GM19395 (cell line): ENCODE measurements at regions not wholly inside any gene's neighbourhood (a gene's known extent, or its start where the extent isn't known, plus 50 kb on each side); places are given as distances from the start of the nearest gene placed in this dataset.

Experiments
- ATAC-seq: cut with Tn5 transposase; IDR thresholded peaks from one replicate; pipeline ENCODE4 v1.9.1; 2021; ENCODE audit warnings: mild to moderate bottlenecking, moderate library complexity; ENCODE audit not compliant: unreplicated experiment

GRCh38 chr18:78650926-78651325, 328.7 kb upstream of the SALL3 start:
- no peak for ATAC-seq

DNA sequence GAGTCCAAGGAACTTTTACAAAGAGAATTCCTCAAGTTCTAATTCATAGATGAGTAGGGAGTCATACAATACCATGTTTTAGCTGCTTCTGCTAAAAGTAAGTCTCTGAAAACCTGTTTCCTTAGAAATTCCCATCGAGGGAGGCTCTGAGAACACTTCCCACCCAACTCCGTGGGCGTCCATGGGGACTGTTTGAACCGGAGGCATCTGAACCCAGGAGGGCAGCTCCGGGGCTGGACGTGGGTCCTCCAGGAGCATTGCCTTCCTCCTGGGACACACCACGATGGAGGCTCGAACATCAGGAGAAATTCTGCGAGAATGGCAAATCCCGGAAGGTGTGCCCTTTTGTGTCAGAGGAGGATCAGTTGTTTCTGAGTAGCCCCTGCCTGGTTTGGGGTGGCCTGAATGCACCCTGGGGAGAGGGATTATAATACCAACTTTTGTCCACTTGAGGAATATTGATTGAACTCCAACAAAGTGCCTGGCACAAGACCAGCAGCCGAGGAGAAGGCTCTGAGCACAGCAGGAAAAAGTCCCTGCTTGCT, 327.5 kb upstream of the SALL3 start:
- no peak for ATAC-seq

GRCh38 chr18:78655921-78656320, 323.7 kb upstream of the SALL3 start:
- no peak for ATAC-seq

GRCh38 chr18:78656346-78656925, 323.2 kb upstream of the SALL3 start:
- ATAC-seq = no peak

GRCh38 chr18:78658531-78658930, 321.1 kb upstream of the SALL3 start:
- no peak for ATAC-seq

- ATAC-seq = no peak
Measured at GRCh38 chr18:78659057-78659456, 320.6 kb upstream of the SALL3 start.

- no peak for ATAC-seq
Measured at GRCh38 chr18:78659748-78660147, 319.9 kb upstream of the SALL3 start.

DNA sequence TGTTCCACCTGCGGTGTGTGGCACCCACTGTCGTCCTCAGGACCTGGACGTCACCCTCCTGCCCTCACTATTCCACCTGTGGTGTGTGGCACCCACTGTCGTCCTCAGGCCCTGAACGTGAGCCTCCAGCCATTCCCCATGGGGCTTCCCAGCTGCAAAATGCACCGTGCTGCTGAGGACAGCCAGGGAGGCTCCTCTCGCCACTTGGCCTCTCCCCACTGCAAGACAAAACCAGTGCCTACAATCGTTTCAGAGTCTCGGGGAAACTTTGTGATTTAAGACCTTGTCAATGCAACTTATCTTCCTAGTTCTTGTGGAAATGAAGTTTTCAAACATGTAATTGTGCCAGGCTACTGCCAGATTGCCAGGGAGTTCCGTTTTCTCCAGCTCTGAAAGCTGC, 319.3 kb upstream of the SALL3 start:
- no peak for ATAC-seq

DNA sequence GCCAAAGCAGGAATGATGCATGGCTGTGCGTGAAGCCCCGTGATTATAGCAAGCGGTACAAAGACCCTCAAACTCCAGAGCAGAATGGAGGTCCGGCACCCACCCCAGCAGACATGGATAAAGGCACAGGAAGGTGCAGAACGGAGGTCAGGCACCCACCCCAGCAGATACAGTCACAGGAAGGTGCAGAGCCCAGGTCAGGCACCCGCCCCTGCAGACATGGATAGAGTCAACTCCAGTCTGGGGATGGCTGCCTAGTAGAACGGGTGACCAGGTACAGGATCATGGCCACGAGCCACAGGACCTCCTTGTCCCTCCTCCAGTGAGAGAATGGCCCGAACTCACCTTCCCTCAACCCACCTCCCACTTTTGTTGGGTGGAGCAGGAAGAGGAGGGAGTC, 318.3 kb upstream of the SALL3 start:
- ATAC-seq = no peak

DNA sequence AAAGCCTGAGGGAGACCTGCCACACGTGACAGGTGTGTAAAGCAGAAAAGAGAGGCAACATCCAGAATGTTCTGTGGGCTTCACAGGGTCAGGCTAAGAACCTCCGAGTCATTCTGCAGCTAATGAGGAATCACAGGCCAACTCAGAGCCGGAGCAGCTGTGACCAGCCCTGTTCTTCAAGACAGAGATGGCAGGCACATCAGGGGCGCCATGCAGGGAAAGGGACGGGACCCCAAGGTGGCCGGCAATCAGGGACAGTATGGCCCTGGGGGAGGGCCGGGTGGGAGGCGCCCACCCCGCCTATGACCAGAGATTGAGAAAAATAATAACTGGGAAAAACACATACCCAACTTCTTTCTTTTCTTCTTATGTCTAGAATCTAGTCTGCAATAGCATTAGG, 316.7 kb upstream of the SALL3 start:
- no peak for ATAC-seq

DNA sequence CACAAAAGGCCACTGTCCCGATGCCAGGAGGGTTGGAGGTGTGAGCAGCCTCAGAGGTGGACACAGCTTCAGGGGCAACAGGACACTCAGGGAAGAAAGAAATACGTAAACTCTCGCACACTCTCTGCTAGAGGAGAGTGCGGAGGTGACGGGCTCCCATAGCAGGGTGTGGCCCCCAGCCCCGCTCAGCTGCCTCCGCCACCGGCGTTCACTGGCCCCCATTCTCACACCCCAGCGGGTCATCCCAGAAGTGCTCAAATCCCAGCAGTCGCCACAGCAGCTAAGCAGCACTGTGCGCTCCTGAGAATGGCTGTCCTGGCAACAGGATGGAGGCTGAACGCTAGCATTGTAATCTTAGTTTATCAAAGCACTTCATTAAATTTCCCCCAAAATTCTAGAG, 315.6 kb upstream of the SALL3 start:
- no peak for ATAC-seq

DNA sequence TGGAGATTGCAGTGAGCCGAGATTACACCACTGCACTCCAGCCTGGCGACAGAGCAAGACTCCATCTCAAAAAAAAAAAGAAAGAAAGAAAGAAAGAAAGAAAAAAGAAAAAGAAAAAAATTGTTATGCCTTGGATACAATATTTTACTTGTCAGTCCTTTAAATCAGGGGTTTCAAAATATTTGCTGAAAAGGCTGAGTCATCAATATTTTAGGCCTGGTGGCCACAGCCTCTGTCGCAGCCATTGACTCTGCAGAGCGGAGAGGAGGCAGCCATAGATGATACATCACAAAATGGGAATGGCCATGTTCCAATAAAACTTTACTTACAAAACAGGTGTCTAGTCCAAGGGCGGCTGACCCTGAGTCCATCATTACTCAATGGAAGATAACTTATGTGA, 314.8 kb upstream of the SALL3 start:
- ATAC-seq = no peak

DNA sequence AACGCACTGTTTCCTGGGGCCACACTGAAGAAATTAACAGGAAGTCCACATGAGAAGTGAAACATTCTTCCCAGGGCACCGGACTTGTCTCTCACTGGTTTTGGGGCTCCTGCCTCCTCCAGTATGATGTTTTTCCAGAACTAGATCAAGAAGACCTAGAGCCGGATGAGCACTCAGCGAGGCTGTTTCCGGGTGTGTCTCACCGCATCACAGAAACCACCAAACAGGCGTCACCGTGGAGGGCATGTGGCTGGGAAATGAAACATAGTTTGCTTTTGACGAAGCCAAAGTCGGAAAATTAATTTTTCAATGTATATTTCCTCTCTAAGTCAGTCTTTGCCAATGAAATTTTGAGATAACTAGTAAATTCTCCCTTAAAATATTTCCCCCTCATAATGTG, 314.0 kb upstream of the SALL3 start:
- no peak for ATAC-seq

- no peak for ATAC-seq
Measured at GRCh38 chr18:78666666-78667335, 312.8 kb upstream of the SALL3 start.

- no peak for ATAC-seq
Measured at GRCh38 chr18:78670778-78671391, 308.7 kb upstream of the SALL3 start.

GRCh38 chr18:78671551-78671950, 308.1 kb upstream of the SALL3 start:
- no peak for ATAC-seq

DNA sequence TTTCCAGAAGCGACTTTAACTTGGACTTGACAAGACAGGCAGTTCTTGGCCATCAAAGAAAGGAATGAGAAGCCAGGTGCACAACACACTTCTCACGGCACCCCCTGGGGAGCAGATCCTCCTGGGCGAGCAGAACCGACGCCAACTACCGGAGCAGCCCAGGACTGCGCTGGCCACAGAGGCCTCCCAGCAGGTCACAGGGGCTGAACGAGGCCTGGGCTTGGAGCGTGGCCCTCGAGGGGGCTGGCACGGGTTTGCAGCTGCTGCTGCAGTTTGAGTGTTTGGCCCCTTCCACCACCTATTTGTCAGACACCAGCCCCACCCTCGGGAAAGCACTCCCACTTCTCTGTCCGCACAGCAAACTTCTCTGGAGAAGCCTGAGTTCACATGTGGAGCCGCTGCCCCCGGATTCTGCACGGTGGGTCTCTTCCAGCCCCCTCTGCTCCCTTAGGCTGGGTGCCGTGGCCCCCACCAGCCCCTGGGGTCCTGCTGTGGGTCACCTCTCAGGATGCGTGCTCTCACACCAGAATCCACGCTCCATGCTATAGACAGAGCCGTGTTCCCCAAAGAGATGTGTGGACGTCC, 306.7 kb upstream of the SALL3 start:
- ATAC-seq = no peak

- no peak for ATAC-seq
Measured at GRCh38 chr18:78673516-78674321, 305.9 kb upstream of the SALL3 start.

GRCh38 chr18:78675231-78675630, 304.4 kb upstream of the SALL3 start:
- no peak for ATAC-seq

DNA sequence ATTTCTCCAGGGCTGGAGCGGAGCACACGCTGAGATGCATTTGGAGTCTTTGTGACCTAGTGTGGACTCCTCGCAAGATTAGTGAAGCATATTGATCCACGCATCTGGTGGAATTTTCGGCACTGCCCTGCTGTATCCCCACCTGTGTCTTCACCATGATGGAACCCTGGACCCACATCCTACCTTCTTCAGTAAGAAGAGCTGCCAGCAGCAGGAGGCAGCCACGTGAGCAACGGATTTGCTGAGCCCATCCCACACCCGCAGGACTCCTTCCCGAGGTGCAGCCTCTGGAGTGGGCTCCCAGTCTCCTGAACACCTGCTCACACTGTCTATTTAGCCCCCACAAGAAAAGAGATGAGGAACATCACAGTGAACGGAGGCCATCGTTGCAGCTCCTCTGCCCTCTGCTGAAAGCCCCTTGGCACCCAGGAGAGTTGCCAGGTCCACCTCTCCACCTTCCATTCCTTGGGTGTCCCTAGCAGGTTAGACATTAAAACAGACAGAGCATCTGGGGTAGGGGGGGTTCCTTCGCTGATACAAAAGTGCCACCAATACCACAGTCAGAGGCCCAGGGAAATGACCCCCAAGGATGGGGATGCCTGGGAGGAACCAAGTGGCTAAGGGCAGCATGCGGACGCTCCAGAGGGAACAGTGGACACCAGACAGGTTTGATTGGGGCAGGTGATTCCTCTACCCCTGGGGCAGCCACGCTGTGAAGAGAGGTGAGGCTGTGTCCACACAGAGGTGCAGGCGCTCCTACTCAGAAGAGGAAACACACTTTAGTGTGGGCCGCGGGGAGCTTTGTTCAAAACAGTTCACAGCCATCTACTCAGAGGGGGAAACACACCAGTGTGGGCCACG, 302.8 kb upstream of the SALL3 start:
- no peak for ATAC-seq
